Sigmoid colon (tissue), 4 donors: ENCODE measurements at regions not wholly inside any gene's neighbourhood (a gene's known extent, or its start where the extent isn't known, plus 50 kb on each side); places are given as distances from the start of the nearest gene placed in this dataset.

Source experiments
- EP300 ChIP-seq, 4 donors: sonication (generic); formaldehyde crosslinking; IDR thresholded peaks; one replicate each; pipeline ENCODE4 v1.6.1; 2017; ENCODE audit warnings: antibody characterized with exemption in 4 of 4
- POLR2A ChIP-seq, 2 donors: fragments of 450-650 bp; IDR thresholded peaks; one replicate each; pipeline ENCODE4 v1.6.1; 2016; ENCODE audit warnings: antibody characterized with exemption in 2 of 2, mild to moderate bottlenecking in 2 of 2, moderate library complexity in 2 of 2

DNA sequence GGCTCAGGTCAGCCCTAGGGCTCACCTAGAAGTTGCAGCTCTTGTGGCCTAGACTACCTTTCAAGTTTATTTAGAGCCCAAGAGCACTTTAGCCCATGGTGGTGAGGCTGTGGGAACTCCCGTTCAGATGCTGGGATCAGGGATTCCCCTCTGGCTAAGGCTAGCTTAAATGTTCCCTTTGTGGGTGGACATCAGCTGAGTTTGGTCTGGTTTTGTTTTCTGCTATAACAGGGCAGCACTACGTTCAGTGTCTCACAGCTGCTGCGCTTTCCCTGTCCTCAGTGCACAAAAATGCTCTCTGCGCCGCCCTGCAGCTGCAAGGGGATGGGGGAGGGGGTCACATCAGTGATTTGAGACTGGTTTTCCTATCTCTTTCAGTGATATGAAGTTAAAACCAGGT, 170.5 kb upstream of the KCNJ3 start:
- TF ChIP-seq EP300 (IDR thresholded peaks at IDR 0.05) (no peak), POLR2A (IDR thresholded peaks at IDR 0.05) (no peak)
